ENCODE measurements at regions not wholly inside any gene's neighbourhood (a gene's known extent, or its start where the extent isn't known, plus 50 kb on each side); places are given as distances from the start of the nearest gene placed in this dataset.

- TF ChIP-seq CEBPB (IDR thresholded peaks at IDR 0.05; ENCODE audit: low read depth, low read length) = no peak
- TF ChIP-seq BHLHE40 (IDR thresholded peaks at IDR 0.05; ENCODE audit: low read depth, low read length) = no peak
- TF ChIP-seq RCOR1 (IDR thresholded peaks at IDR 0.05; ENCODE audit: insufficient replicate concordance, low read length) = no peak
- TF ChIP-seq FOS (IDR thresholded peaks at IDR 0.05; ENCODE audit: low read depth, low read length) = no peak
- no peak for TF ChIP-seq MXI1 (IDR thresholded peaks at IDR 0.05; ENCODE audit: borderline replicate concordance, low read depth, low read length)
- TF ChIP-seq MAFK (IDR thresholded peaks at IDR 0.05; ENCODE audit: low read depth, low read length) = no peak
- TF ChIP-seq SMC3 (IDR thresholded peaks at IDR 0.05; ENCODE audit: low read depth, low read length) = no peak
- no peak for TF ChIP-seq RAD21 (IDR thresholded peaks at IDR 0.05; ENCODE audit: low read length)
- Histone ChIP-seq H2AK9ac (replicated peaks; ENCODE audit: low read depth, low read length, poor library complexity) (no peak overlapping the region), H2BK20ac (ENCODE audit: low read depth, low read length) (no peak overlapping the region), H3K27ac (ENCODE audit: insufficient read depth, low read length) (no peak overlapping the region), H3K9me1 (ENCODE audit: insufficient read depth, low read length) (no peaks in the 10 kb centered on the region), H3K36me3 (ENCODE audit: control insufficient read depth, insufficient read depth, low read length) (no peaks in the 10 kb centered on the region), H4K91ac (ENCODE audit: insufficient read depth, low read depth, low read length) (no peak overlapping the region), H3K4ac (ENCODE audit: low read depth, low read length) (no peak overlapping the region), H4K8ac (ENCODE audit: low read depth in 2 of 2, low read length in 2 of 2) (no peak overlapping the region), H3K4me2 (ENCODE audit: low read depth, low read length) (no peak overlapping the region), H3K18ac (ENCODE audit: low read depth, low read length) (no peak overlapping the region), H3K9me3 (ENCODE audit: control insufficient read depth, insufficient read depth, low read length) (peaks cover 63% of the 10 kb centered on the region), H3K79me1 (ENCODE audit: low read depth in 1 of 2, low read length in 2 of 2) (no peaks in the 10 kb centered on the region), H3K4me1 (ENCODE audit: control insufficient read depth, insufficient read depth, low read length) (no peaks in the 10 kb centered on the region), H4K5ac (ENCODE audit: low read depth, low read length) (no peak overlapping the region), H3K27me3 (ENCODE audit: control insufficient read depth, insufficient read depth, low read length) (no peaks in the 10 kb centered on the region), H2BK120ac (ENCODE audit: low read depth, low read length) (no peak overlapping the region), H3K14ac (replicated peaks; ENCODE audit: low read depth, low read length) (no peak overlapping the region), H2BK5ac (ENCODE audit: low read depth, low read length, poor library complexity, severe bottlenecking) (no peak overlapping the region), H3K4me3 (ENCODE audit: insufficient read depth, low read depth, low read length) (no peak overlapping the region), H3K9ac (ENCODE audit: low read depth, low read length) (no peak overlapping the region), H3K56ac (ENCODE audit: extremely low read depth, insufficient read depth, low read length) (no peak overlapping the region), H2AK5ac (ENCODE audit: low read depth, low read length) (no peak overlapping the region), H4K20me1 (ENCODE audit: insufficient read depth, low read length) (no peaks in the 10 kb centered on the region), H2BK15ac (ENCODE audit: low read depth, low read length) (no peak overlapping the region), H3K23ac (ENCODE audit: low read depth, low read length) (no peak overlapping the region), H2AFZ (replicated peaks; ENCODE audit: low read length, poor library complexity) (no peak overlapping the region)
- no peak for DNase-seq
- WGBS, 2 experiments (ENCODE audit: extremely low coverage in 2 of 2, insufficient read length in 1 of 2) = no CpG with 5 or more reads among the region's 11 CpGs
- no peak for ATAC-seq (ENCODE audit: low read depth)
- intact Hi-C loops (cut with micrococcal nuclease) (no loop called here), in situ Hi-C loops (cut with MboI; ENCODE audit: low sequenced_read_pairs) (no loop called here), dilution Hi-C loops (cut with HindIII; ENCODE audit: low sequenced_read_pairs, unreplicated experiment) (no loop called here)
- BruUV-seq (replicated peaks) = no TSS peak
- POLR2A ChIA-PET (ENCODE audit: unreplicated experiment) = no interaction called here
- CTCF ChIA-PET = no interaction called here
Measured at GRCh38 chr22:47620391-47620790, 857.9 kb downstream of the TBC1D22A start.

Data from IMR-90 (cell line).